ENCODE measurements at regions not wholly inside any gene's neighbourhood (a gene's known extent, or its start where the extent isn't known, plus 50 kb on each side); places are given as distances from the start of the nearest gene placed in this dataset.

DNA sequence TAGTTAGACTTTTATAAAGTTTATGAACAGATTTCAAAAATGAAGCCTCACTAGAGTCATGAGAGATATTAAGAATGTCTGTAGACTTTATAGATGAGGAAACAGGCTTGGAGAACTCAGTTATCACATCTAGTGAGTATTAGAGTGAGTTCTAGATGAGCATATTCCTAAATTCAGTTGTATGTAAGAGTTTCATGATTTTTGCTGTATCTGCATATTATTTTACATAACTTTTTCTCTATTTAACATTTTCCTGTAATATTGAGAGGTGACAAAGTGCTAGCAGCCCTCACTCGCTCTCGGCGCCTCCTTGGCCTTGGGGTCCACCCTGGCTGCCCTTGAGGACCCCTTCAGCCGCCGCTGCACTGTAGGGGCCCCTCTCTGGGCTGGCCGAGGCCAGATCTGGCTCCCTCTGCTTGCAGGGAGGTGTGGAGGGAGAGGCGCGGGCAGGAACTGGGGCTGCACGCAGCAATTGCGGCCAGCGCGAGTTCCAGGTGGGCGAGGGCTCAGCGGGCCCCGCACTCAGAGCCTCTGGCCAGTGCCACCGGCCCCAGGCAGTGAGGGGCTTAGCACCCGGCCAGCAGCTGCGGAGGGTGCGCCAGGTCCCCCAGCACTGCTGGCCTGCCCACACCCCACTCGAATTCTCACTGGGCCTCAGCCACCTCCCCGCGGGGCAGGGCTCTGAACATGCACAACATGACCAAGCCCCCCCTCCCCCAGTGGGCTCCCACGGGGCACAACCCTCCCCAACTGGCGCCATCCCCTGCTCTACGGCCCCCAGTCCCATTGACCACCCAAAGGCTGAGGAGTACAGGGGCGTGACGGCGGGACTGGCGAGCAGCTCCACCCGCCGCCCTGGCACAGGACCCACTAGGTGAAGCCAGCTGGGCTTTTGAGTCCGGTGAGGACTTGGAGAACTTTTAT is 182.1 kb downstream of the TLE1 start:
- H3K9me3 ChIP-seq (replicated peaks; ENCODE audit: control insufficient read depth, insufficient read depth, low read length): no peaks in the 10 kb centered on the region
- no peak overlapping the region for H2AFZ ChIP-seq (ENCODE audit: low read depth, low read length)
- dilution Hi-C loops (cut with MboI; ENCODE audit: extremely low pct_ligation_motif_present, low sequenced_read_pairs) (no loop called here), intact Hi-C loops (cut with micrococcal nuclease) (loop anchor here (10.0 kb wide), 1 partner anchor 448 kb away; no protein-coding TSS in a partner anchor)
- BruUV-seq (replicated peaks): no TSS peak
- H3K4me2 ChIP-seq (ENCODE audit: insufficient read depth, low read length): no peak overlapping the region
- no peaks in the 10 kb centered on the region for H3K36me3 ChIP-seq (ENCODE audit: control insufficient read depth in 2 of 2, extremely low read depth in 1 of 2, insufficient read depth in 2 of 2, low read length in 2 of 2)
- no peaks in the 10 kb centered on the region for H4K20me1 ChIP-seq (replicated peaks; ENCODE audit: control insufficient read depth, extremely low read depth, insufficient read depth, low read length)
- no peaks in the 10 kb centered on the region for H3K27me3 ChIP-seq (ENCODE audit: control insufficient read depth in 2 of 2, insufficient read depth in 2 of 2, low read length in 2 of 2)
- H3K27ac ChIP-seq (ENCODE audit: insufficient read depth, low read depth, low read length): no peak overlapping the region
- FAIRE-seq: no peak
- DNase-seq (ENCODE audit: low read depth, low spot score): no peak
- no peaks in the 10 kb centered on the region for H3K9me1 ChIP-seq (replicated peaks; ENCODE audit: control insufficient read depth, extremely low read depth, insufficient read depth, low read length)
- TF ChIP-seq MAX (IDR thresholded peaks at IDR 0.05; ENCODE audit: insufficient read depth, insufficient read length) (no peak), MYC (IDR thresholded peaks at IDR 0.05; ENCODE audit: low read depth, low read length) (no peak), POLR2AphosphoS5 (IDR thresholded peaks at IDR 0.05; ENCODE audit: insufficient read depth, low read depth, low read length) (no peak), JUN (IDR thresholded peaks at IDR 0.05; ENCODE audit: borderline replicate concordance, insufficient read depth, insufficient read length, low read depth) (no peak), FOS (IDR thresholded peaks at IDR 0.05; ENCODE audit: borderline replicate concordance, insufficient read depth, low read length) (no peak), GATA2 (IDR thresholded peaks at IDR 0.05; ENCODE audit: insufficient read depth, insufficient read length, low read depth, low read length) (no peak), EZH2 (IDR thresholded peaks at IDR 0.05; ENCODE audit: borderline replicate concordance, low read depth, low read length, severe bottlenecking) (no peak), POLR2A (IDR thresholded peaks at IDR 0.05; ENCODE audit: low read depth, low read length) (no peak)
- TF ChIP-seq, protein P1, sequence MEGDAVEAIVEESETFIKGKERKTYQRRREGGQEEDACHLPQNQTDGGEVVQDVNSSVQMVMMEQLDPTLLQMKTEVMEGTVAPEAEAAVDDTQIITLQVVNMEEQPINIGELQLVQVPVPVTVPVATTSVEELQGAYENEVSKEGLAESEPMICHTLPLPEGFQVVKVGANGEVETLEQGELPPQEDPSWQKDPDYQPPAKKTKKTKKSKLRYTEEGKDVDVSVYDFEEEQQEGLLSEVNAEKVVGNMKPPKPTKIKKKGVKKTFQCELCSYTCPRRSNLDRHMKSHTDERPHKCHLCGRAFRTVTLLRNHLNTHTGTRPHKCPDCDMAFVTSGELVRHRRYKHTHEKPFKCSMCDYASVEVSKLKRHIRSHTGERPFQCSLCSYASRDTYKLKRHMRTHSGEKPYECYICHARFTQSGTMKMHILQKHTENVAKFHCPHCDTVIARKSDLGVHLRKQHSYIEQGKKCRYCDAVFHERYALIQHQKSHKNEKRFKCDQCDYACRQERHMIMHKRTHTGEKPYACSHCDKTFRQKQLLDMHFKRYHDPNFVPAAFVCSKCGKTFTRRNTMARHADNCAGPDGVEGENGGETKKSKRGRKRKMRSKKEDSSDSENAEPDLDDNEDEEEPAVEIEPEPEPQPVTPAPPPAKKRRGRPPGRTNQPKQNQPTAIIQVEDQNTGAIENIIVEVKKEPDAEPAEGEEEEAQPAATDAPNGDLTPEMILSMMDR (IDR thresholded peaks at IDR 0.05; ENCODE audit: extremely low read depth in 1 of 2, insufficient read depth in 1 of 2, low read depth in 1 of 2, low read length in 2 of 2): no peak
- H3K4me1 ChIP-seq (ENCODE audit: control insufficient read depth, extremely low read depth, insufficient read depth, low read length): no peaks in the 10 kb centered on the region
- ChIA-PET POLR2A (no interaction called here), CTCF (no interaction called here)
- no peak overlapping the region for H3K9ac ChIP-seq (replicated peaks; ENCODE audit: extremely low read depth, insufficient read depth, low read length)
- H3K79me2 ChIP-seq (ENCODE audit: control insufficient read depth, insufficient read depth, low read length): no peaks in the 10 kb centered on the region
- no peak overlapping the region for H3K4me3 ChIP-seq (replicated peaks in 1 of 3; ENCODE audit: insufficient read depth in 1 of 3, low read depth in 1 of 3, low read length in 3 of 3)
